A172 (cell line): ENCODE measurements at regions not wholly inside any gene's neighbourhood (a gene's known extent, or its start where the extent isn't known, plus 50 kb on each side); places are given as distances from the start of the nearest gene placed in this dataset.

Experiments used
- DNase-seq: peaks from one replicate; pipeline ENCODE4 v3.0.0-alpha.2; 2015; ENCODE audit warnings: low spot score

DNA sequence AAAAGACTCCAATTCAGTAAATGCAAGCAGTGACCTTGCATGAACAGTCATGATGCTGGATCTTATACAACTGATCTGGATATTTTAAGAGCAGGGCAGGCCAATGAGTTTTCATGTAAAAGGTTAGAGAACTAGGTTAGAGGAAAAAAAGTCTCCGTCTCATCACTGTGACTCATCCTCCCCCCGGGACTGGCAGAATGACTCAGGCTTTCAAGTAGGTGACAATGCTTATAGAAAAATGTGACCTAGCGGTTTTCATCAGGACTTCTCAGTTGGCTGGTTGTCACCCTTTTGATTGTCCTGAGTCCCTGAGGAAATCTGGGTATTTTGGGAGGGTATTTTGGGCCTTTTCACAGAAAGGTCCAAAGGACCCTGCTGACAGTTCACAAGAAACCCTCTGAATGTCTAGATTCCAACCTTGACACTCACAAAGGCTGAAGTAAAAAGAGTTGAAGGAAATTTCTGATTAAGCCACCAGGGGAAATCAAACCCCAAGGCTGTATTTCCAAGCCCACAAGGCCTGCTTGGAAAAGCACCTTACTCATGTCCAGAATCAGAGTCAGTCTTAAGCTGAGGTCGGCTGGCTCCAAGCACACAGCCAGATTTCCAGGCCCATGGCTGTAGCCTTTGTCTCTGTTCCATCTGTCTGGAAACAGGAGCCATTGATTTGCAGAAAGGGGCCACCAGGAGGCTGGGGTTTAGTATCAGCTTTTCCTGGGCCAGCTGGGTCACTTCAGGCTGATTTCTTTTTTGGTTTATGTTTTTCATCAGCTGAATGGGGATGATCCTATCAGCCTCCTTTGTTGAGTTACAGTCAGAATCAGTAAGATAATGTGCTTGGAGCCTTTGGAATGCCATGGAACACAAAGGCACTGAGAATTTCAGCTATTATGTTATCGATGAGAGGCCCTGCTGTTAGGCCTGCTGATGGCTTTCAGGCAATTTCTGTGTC lies 226.4 kb upstream of the HABP2 start:
- DNase-seq = peak; percentile 95

DNA sequence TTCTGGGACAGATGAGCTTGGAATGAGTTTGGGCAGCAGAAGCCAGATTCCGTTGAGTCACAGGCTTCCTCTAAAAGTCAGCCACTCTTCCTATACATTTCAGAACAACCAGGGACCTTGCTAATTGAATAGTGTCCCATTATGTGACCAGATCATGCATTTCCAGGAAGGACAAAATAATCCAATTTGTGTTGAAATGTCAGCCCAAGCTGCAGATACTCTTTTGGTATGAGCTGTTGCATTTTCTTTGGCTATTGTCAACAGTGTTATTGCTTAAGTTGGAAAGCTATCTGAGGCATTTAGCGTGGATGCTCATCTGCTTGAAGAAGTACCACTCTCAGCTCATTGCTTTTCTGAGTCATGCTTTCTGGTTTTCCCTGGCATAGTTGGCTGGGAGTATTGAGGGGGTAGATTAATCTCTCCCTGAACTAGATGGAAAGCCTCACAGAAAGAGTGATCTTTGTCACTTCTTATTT lies 223.7 kb upstream of the HABP2 start:
- DNase-seq = peak; percentile 54

DNA sequence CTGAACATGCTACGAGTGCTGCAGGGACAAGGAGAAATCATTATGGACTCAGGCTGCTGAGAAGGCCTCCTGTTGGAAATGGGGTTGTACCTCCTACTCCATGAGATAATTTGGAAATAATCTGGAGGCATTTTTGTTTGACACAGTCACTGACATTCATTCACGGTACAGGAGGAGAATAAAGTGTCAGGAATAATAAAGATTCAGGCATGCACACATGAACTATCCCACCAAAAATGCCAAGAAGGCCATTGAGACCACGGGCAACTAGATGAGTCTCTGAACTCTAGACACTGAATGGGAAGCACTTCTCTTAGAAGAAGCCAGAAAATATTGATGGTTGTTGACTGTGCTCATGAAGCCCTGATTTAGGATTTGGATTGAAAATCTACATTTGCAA lies 220.9 kb upstream of the HABP2 start:
- DNase-seq = no peak

DNA sequence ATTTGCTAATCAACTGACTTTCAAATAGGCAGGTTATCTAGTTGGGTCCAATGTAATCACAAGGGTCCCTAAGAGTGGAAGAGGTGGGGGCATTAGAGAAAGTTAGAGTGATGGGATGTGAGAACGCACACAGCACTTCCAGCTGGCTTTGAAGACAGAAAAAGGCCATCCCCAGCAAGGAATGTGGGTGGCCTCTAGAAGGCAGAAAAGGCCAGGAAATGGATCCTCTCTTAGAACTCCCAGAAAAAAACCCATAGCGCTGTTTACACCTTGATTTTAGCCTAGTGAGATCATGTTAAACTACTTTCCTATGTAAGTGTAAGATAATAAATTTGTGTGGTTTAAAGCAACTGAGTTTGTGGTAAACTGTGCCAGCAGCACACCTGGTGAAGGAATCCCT lies 219.5 kb upstream of the HABP2 start:
- DNase-seq = no peak

DNA sequence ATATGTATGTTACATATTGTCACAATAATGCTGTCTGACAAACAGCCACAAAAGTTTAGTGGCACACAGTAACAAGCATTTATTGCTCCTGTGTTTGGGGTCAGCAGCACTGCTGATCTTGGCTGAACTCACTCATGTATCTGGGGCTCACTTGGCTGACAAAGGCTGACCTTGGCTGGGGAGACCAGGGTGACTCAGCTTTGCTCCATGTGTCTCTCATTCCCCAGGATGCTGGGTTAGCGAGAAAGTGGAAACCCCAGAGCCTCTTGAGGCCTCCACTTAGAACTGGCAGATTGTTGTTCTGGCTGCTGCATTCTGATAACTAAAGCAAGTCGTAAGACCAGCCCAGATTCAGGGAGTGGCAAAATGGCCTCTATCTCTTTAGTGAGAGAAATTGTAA lies 217.3 kb upstream of the HABP2 start:
- DNase-seq = peak; percentile 41

DNA sequence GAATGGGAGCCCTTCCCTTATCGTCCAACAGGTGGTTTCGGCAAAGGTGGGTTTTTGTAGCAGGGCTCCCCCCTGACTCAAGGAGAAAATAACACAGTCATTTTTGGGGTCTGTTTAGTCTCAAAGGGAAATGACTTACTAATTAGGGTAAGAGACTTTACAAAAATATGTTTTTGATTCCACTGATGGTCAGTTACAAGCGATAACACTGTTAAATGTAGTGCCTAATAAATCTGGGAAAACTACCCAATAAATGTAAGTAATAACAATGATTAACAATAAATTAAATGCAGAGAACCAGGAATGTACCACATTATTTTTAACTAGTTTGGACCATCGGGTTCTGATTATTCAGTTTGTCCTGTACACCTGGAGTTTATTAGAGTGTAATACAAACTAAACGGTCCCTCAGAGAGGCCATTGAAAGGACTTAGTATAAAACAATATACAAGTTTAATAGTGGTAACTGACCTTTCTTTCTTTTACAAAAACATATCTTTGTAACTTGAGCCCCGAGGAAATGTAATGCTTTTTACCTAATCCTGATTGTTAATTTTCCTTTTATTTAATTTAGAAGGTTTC lies 216.2 kb upstream of the HABP2 start:
- DNase-seq = no peak

DNA sequence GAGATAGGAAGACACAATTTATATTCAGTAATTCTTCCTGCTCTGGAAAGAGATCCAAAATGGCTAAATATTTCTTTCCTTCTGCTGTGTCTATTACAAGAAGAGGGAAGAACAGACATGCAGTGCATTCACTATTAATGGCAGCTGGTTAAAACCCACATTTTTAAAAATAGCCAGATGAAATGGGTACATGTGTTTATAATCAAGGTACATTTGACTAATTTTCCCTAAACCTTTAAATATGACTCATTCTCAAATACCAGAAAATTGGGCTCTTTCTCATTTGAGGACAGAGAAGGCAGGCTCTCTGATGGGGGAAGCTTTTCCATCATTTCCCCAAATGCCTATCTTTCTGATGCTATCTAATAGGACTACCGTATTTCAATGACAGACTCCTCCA lies 215.7 kb upstream of the HABP2 start:
- DNase-seq = no peak

DNA sequence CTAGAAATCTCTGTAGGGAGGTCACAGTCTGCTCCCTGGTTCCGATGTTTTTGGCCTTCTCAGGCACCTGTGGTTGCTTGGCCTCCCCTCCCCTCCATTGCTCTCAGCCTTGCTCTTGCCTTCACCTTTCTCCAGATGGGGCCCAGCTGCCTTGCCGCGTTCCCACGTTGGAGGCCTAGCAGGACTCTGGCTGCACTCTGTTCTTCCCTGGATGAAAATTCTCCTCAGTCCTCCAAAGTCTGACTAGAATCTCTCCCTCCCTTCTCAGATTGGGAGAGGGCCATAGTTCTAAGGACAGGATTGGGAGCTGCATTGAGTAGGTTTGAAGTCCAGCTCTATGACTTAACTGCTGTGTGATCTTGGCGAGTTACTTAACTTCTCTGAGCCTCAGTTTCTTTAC lies 213.7 kb upstream of the HABP2 start:
- DNase-seq = no peak

DNA sequence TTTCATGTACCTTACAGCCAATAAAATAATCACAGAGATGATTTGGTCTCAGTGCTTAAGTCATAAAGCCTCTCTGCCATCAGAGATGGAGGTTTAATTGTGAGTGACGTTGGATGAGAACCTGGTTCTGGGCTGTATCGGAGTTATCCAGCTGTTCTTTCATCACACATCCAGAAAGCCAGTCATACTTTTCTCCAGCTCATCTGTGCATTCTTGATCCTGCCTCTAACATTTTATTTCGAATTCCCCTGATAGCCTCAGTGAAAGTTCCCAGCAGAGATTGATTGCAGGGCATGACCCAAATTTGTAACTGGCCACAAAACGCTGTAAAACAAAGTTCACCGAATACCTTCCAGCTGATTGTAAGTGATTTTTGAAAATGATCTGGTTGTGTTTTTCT lies 212.6 kb upstream of the HABP2 start:
- no peak for DNase-seq

DNA sequence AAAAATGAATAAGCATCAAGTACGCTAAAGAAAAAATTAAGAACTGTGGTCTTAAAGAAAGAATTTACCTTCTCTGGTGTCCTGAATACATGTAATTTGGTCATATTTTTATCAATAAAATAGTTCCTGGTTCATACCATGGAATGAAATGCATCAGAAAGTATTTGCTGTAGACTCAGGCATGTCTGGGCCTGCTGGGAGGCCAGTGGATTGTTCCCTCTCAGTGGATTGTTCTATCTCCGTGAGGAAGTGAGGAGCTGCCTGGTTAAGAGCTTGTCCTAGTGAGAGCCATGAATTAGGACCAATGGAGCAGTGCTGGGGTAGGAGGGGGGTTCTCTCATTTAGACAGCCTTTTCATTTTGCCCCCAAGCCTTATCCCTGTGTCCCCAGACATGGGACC lies 211.7 kb upstream of the HABP2 start:
- no peak for DNase-seq

DNA sequence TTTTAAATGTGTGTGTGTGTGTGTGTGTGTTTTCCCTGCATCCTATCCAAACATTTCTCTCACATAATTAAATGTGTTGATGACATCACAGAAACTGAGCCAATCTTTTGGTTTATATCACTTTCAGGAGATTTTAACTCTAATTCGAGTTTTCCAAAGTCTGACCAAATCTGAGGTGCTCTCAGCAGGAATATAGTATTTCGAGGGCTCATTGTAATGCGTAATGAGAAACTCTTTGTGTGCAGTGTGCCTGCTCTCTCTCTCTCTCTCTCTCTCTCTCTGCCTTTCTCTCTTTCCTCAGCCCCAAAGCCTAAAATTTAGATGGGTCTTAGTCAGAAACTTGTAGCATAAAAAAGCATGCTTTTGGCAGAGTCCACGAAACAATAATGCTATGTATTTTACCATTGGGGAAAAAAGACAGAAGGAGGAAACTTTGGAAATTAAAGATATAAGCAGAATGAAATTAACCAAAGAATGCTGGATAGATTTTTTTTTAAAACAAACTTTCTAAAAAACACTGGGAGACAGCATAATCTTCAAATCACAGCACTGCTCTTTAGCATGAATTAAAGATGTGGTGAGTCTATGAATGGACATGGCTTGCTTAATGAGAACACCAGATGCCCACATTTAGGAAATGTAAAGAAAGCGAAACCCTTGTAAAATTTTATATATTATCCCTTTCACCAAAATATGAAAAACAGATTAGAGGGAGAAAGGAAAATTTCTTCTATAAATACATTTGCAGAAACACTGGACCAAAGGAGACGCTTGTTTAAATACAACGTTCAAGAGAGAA lies 206.8 kb upstream of the HABP2 start:
- DNase-seq = no peak

DNA sequence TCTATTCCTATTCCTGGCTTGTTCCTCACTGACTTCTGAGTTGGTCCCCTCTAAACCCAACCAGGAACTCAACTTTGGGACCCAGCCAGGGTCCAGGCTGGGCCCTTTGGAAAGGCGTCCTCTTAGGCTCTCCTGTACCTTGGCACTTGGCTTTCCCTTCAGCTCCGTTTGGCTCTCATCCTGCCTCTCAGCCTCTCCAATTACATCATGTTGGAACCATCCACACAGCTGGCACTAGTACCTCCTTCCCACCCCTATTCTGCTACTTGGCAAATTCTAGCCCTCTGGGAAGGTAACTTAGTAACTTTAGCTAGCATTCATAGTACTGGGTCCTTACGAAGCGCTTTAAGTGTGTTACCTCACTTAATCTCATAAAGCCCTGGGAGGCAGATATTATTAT lies 205.3 kb upstream of the HABP2 start:
- no peak for DNase-seq

DNA sequence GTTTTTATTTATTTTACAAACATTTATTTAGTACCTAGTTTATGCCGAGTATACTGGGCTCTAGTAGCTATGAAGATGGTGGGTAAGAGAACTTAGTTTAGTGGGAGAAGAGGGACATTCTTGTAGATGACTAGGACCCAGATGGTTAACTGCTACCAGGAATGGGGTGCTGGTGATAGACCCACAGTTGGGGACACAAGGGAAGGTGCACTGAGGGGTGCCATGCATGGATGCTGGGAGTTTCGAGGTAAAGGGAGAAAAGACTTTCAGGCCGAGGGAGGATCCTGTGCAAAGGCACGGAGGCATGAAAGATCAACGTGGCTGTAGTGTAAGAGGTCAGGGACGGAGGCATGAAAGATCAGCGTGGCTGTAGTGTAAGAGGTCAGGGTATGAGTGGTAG lies 204.2 kb upstream of the HABP2 start:
- no peak for DNase-seq

DNA sequence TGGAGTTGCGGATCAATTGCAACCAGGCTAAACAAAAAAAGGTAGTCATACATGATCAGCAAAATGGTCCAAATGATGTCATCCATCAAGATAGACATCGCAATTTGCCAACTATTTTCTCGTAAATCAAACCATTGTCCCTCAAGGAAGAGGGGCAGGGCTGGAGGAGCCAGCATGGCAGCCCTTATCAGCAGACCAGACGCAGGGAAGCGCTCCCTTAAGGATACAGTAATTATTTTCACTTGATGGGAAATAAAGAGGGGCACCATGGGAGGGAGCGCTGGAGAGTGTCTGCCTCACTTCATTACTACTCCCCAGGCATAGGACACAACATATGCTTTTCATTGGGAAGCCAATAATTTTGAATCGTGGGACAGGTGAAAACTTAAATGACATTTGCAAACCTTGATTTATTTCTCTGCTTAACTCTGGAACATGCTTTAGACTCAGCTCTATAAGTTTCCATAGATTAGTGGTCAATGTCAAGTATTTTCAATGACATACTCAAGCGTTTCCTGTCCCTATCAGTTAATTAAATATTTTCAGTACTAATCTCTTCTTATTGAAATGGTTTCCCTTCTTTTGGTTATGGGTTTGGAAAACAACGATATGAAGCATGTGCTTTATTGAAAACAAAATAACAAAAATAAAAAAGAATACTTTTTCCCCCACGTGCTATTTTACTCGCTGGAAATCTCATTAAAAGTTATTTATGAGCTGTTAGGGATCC lies 202.4 kb upstream of the HABP2 start:
- DNase-seq = no peak

DNA sequence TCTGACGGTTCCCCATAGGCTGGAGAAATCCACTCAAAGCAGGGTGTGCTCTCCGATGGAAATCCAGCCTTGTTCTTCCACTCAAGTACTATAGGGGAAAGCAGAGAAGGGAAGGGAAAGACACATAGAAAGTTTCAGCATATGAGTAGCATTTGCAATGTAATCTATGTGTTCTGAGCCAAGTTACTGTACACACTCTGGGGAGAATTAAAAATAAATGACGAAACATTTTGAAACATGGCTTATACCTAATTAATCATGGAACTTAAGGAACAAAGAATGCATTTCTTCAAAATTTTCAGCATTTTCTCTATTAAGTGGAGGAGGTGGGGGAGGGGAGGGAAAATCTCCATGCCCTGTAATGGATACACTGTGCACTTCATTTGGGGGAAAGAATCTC lies 198.1 kb upstream of the HABP2 start:
- DNase-seq = no peak

DNA sequence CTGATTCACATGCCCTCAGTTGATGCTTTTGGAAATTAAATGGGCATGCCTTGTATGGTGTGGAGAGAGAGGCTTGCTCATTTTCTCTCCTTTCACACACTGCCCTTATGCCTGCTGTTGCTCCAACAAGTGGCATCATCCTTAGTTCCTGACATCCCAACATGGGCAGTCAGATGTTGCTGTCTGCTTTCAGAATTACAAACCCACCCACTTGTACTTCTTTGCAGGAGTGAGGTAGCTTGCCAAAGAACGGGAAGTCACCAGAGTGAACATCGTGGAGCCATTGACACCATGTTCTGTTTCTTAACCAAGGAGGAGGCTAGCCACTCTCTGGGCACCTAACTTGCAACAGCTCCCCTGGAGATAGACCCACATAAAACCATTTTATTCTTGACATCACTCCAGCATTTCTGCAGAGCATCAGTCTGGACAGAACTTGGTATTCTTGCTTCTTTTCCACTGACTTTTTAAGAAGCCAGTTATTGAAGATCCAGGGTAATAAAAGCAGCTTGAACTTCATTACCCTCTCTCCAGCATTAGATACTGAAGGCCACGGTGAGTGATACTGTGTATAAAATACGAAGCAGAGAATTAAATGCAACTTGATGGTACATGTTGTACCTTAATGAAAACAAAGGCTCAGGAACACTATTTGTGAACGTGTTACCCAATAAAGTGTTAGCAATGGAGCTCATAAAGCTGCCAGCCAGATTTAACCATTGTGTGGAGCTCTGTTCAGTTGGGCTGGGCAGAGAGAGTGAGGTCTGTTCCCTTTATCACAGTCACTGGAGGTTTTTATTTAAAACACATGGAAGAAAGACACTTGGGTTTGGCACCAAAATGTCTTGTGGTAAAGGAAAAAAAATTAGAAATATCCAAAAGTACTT lies 195.8 kb upstream of the HABP2 start:
- DNase-seq = no peak

DNA sequence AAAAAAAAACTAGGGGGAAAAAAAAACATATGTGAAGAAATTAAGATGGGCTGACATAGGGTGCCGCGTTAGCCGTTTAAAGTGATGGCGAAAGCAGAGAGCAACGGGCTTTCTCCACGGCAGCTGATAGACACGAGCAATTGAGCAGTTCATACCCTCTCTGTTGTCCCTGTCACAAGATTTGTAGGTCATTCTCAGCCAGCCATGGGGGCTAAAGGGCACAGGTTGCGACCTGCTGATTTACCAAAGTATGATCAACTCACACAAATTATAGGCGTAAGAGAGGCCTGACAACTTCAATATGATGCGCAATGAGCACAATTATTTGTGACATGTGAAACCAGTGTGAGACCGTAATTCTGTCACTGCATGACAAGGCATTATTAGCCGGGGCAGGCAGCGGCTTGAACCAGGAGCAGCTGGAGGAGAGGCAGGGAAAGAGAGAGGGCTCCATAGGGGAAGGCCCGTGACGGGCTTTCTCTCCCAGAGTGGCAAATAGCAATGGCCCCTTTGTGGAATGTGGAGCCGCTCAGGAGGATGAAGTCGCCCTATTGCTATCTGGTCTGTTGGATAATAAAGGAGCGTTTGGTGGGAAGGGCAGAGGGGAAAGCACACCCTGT lies 195.1 kb upstream of the HABP2 start:
- no peak for DNase-seq

DNA sequence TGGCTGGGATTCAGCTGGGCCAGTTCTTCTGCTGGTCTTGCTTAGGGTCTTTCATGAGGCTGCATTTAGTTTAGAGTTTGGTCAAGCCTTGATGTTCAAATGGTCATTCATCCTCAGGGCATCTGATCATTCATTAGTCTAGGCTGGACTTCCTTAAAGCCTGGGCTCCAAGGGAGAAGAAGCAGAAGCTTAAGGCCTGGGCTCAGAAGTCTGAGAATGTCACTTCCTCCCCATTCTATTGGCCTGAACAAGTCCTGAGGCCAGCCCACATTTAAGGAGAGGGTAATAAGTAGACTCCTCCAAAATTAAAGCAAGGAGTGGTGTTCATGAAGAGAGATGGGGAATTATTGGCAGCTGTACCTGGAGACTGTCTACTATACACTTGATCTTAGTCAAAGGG lies 193.2 kb upstream of the HABP2 start:
- no peak for DNase-seq

DNA sequence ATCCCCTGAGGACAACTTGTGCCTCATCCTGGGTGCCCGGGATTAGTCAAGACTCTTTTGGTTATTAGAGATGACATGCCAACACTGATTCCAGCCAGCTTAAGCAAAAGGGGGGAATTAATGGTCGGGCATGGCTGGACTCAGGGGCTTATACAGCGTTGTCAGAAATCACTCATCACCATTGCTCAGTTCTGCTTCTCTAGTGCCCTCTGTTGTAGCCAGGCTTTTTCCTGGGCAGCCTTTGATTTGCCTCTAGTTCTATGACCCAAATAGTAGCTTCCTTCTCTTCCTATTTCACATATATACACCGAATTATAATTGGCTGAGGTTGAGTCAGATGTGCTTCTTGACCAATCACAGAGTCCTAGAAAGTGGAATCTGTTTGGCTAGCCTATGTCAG lies 192.0 kb upstream of the HABP2 start:
- no peak for DNase-seq

DNA sequence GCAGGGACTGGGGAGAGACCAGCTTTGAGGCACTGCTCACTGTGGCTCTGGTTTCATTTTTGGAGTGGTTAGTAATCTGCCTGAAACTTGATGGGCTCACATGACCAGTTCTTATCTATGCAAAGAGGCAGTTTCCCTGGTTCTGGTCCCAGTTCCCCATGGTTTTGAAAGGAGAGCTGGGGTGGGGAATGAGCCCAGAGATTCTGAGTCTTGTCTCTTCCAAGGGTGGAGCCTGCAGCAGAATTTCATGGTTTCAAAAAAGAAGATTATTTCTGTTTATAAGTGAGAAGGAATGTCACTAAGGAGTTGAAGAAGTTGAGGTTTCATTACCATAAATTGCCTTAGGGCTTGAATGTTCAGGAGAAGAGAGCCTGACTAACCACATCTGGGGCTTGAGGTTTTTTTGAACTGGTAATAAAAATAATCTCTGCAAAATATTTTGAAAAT lies 190.2 kb upstream of the HABP2 start:
- no peak for DNase-seq
